ENCODE measurements at regions not wholly inside any gene's neighbourhood (a gene's known extent, or its start where the extent isn't known, plus 50 kb on each side); places are given as distances from the start of the nearest gene placed in this dataset.

- H3K4me1 Mint-ChIP-seq = 0 out of 2 replicates have a peak, but pooled peaks cover 6% of the 10 kb centered on the region
- ChIA-PET POLR2A (no interaction called here), CTCF (no interaction called here)
- no peak for TF ChIP-seq NFYB (CRISPR knock-in tag; conservative IDR thresholded peaks at IDR 0.05; ENCODE audit: low read depth)
- no peak for TF ChIP-seq ZNF396 (CRISPR knock-in tag; IDR thresholded peaks at IDR 0.05; ENCODE audit: borderline replicate concordance)
- TF ChIP-seq E2F4 (CRISPR knock-in tag; IDR thresholded peaks at IDR 0.05; ENCODE audit: borderline replicate concordance, low read depth) = no peak
- no peak for TF ChIP-seq ATF2 (CRISPR knock-in tag; IDR thresholded peaks at IDR 0.05; ENCODE audit: borderline replicate concordance, low read depth)
- H3K36me3 Mint-ChIP-seq = peaks cover 17% of the 10 kb centered on the region
- DNase-seq (ENCODE audit: low spot score) (no peak), ATAC-seq (no peak)
- H3K4me3 Mint-ChIP-seq = no peak overlapping the region
- peaks cover 26% of the 10 kb centered on the region for H3K9me3 Mint-ChIP-seq
- H3K27ac Mint-ChIP-seq = no peak overlapping the region
- H3K27me3 Mint-ChIP-seq (ENCODE audit: low read depth) = peaks cover 2% of the 10 kb centered on the region
These were observed 370.6 kb downstream of the CD83 start for GRCh38 chr6:14488180-14488579.

DNA sequence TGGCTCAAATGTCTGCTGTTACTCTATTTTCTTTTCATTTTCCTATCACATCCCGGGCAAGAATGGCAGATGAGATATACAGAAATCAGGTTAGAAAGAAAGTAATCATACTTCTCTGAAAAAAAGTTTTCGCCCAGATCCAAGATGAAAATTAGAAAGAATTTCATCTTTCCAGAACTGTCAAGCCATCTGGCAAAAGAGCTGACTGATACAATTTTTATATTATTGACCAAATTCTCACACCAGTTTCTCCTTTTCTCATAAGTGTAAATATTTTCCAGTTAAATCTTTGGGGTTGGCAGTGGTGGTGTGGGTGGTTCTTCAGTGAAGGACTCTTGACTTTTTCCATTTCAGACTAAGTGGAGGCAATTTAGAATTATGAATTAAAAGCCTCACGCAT, 371.9 kb downstream of the CD83 start:
- DNase-seq (ENCODE audit: low spot score) = no peak
- Mint-ChIP-seq H3K27me3 (ENCODE audit: low read depth) (no peaks in the 10 kb centered on the region; the same call in 1 of the 2 replicates), H3K9me3 (peaks cover 23% of the 10 kb centered on the region), H3K27ac (no peak overlapping the region), H3K4me3 (no peak overlapping the region), H3K36me3 (peaks cover 15% of the 10 kb centered on the region), H3K4me1 (0 out of 2 replicates have a peak, but pooled peaks cover 6% of the 10 kb centered on the region)
- ChIA-PET POLR2A (no interaction called here), CTCF (no interaction called here)
- TF ChIP-seq TP53 (CRISPR knock-in tag; IDR thresholded peaks at IDR 0.05) = no peak
- no peak for ATAC-seq

GRCh38 chr6:14498748-14499147, 381.2 kb downstream of the CD83 start:
- H3K27ac Mint-ChIP-seq = no peak overlapping the region
- H3K36me3 Mint-ChIP-seq = peaks cover 7% of the 10 kb centered on the region
- no peak for ATAC-seq
- DNase-seq (ENCODE audit: low spot score) = no peak
- no peak overlapping the region for H3K4me3 Mint-ChIP-seq
- TF ChIP-seq NR3C1 (CRISPR knock-in tag; conservative IDR thresholded peaks at IDR 0.05; ENCODE audit: low read depth) (no peak), SP1 (CRISPR knock-in tag; conservative IDR thresholded peaks at IDR 0.05) (no peak), PRDM15 (CRISPR knock-in tag; IDR thresholded peaks at IDR 0.05) (no peak), ESRRA (CRISPR knock-in tag; IDR thresholded peaks at IDR 0.05; ENCODE audit: borderline replicate concordance) (no peak), USF1 (CRISPR knock-in tag; IDR thresholded peaks at IDR 0.05) (no peak), FOXP1 (CRISPR knock-in tag; IDR thresholded peaks at IDR 0.05; ENCODE audit: borderline replicate concordance) (no peak), FOXJ3 (CRISPR knock-in tag; IDR thresholded peaks at IDR 0.05; ENCODE audit: borderline replicate concordance) (no peak)
- ChIA-PET CTCF (interaction anchor here (0.6 to 0.8 kb wide), 3 partner anchors 11 to 728 kb away, joined by 3 to 7 read pairs (median 3); no protein-coding TSS in a partner anchor), POLR2A (interaction anchor here (0.7 kb wide), 1 partner anchor 20 kb away, joined by 18 read pairs; no protein-coding TSS in a partner anchor)
- H3K27me3 Mint-ChIP-seq (ENCODE audit: low read depth) = no peaks in the 10 kb centered on the region
- peaks cover 17% of the 10 kb centered on the region for H3K9me3 Mint-ChIP-seq
- H3K4me1 Mint-ChIP-seq = peaks cover 7% of the 10 kb centered on the region; the same call in 1 of the 2 replicates

GRCh38 chr6:14499309-14499708, 381.7 kb downstream of the CD83 start:
- ChIA-PET CTCF (no interaction called here), POLR2A (no interaction called here)
- Mint-ChIP-seq H3K27ac (no peak overlapping the region), H3K9me3 (peaks cover 17% of the 10 kb centered on the region), H3K4me3 (no peak overlapping the region), H3K27me3 (ENCODE audit: low read depth) (no peaks in the 10 kb centered on the region), H3K4me1 (peaks cover 7% of the 10 kb centered on the region; the same call in 1 of the 2 replicates), H3K36me3 (peaks cover 7% of the 10 kb centered on the region)
- no peak for ATAC-seq
- DNase-seq (ENCODE audit: low spot score) = no peak
- TF ChIP-seq ELF4 (CRISPR knock-in tag; IDR thresholded peaks at IDR 0.05; ENCODE audit: low read depth) = no peak
- TF ChIP-seq, protein P1, sequence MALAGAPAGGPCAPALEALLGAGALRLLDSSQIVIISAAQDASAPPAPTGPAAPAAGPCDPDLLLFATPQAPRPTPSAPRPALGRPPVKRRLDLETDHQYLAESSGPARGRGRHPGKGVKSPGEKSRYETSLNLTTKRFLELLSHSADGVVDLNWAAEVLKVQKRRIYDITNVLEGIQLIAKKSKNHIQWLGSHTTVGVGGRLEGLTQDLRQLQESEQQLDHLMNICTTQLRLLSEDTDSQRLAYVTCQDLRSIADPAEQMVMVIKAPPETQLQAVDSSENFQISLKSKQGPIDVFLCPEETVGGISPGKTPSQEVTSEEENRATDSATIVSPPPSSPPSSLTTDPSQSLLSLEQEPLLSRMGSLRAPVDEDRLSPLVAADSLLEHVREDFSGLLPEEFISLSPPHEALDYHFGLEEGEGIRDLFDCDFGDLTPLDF (CRISPR knock-in tag; IDR thresholded peaks at IDR 0.05) = no peak
- TF ChIP-seq, protein P2, sequence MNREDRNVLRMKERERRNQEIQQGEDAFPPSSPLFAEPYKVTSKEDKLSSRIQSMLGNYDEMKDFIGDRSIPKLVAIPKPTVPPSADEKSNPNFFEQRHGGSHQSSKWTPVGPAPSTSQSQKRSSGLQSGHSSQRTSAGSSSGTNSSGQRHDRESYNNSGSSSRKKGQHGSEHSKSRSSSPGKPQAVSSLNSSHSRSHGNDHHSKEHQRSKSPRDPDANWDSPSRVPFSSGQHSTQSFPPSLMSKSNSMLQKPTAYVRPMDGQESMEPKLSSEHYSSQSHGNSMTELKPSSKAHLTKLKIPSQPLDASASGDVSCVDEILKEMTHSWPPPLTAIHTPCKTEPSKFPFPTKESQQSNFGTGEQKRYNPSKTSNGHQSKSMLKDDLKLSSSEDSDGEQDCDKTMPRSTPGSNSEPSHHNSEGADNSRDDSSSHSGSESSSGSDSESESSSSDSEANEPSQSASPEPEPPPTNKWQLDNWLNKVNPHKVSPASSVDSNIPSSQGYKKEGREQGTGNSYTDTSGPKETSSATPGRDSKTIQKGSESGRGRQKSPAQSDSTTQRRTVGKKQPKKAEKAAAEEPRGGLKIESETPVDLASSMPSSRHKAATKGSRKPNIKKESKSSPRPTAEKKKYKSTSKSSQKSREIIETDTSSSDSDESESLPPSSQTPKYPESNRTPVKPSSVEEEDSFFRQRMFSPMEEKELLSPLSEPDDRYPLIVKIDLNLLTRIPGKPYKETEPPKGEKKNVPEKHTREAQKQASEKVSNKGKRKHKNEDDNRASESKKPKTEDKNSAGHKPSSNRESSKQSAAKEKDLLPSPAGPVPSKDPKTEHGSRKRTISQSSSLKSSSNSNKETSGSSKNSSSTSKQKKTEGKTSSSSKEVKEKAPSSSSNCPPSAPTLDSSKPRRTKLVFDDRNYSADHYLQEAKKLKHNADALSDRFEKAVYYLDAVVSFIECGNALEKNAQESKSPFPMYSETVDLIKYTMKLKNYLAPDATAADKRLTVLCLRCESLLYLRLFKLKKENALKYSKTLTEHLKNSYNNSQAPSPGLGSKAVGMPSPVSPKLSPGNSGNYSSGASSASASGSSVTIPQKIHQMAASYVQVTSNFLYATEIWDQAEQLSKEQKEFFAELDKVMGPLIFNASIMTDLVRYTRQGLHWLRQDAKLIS (CRISPR knock-in tag; IDR thresholded peaks at IDR 0.05; ENCODE audit: borderline replicate concordance) = no peak
- TF ChIP-seq JAZF1 (CRISPR knock-in tag; IDR thresholded peaks at IDR 0.05) = no peak
- TF ChIP-seq SMAD3 (CRISPR knock-in tag; IDR thresholded peaks at IDR 0.05; ENCODE audit: borderline replicate concordance) = no peak
